GM23338 (cell line): ENCODE measurements at regions not wholly inside any gene's neighbourhood (a gene's known extent, or its start where the extent isn't known, plus 50 kb on each side); places are given as distances from the start of the nearest gene placed in this dataset.
A peak's percentile ranks its signal among the peaks of the same experiment; 100 is the strongest.

Experiments
- CREB1 ChIP-seq: fragments of 250-450 bp; sonication (Bioruptor Pico); IDR thresholded peaks from 2 replicates; pipeline ENCODE4 v1.5.0; 2020; ENCODE audit warnings: low read depth, mild to moderate bottlenecking, moderate library complexity
- CTCF ChIP-seq, 2 experiments: fragments of 200-600 bp in 1 of 2; sonication (generic) in 1 of 2; conservative IDR thresholded peaks; 2 replicates each; pipeline versions ENCODE4 v1.5.1 to v1.6.1; 2016 to 2017; ENCODE audit warnings: antibody characterized with exemption in 2 of 2, low read depth in 2 of 2, mild to moderate bottlenecking in 2 of 2, moderate library complexity in 1 of 2
- ETS1 ChIP-seq: IDR thresholded peaks from 2 replicates; pipeline ENCODE4 v1.6.1; 2016; ENCODE audit warnings: antibody characterized with exemption
- EZH2 ChIP-seq: fragments of 200-600 bp; sonication (generic); IDR thresholded peaks from one replicate; pipeline ENCODE4 v1.8.0; 2017; ENCODE audit warnings: antibody characterized with exemption, mild to moderate bottlenecking, low read depth; ENCODE audit not compliant: unreplicated experiment
- EZH2phosphoT487 ChIP-seq: fragments of 200-600 bp; sonication (generic); IDR thresholded peaks from one replicate; pipeline ENCODE4 v1.8.1; 2018; ENCODE audit warnings: antibody characterized with exemption; ENCODE audit not compliant: unreplicated experiment
- JUNB ChIP-seq: IDR thresholded peaks from one replicate; pipeline ENCODE4 v1.6.1; 2016; ENCODE audit warnings: antibody characterized with exemption; ENCODE audit not compliant: unreplicated experiment
- NANOG ChIP-seq: IDR thresholded peaks from 2 replicates; pipeline ENCODE4 v1.6.1; 2016; ENCODE audit warnings: antibody characterized with exemption, borderline replicate concordance
- POLR2AphosphoS5 ChIP-seq: IDR thresholded peaks from 2 replicates; pipeline ENCODE4 v1.6.1; 2016; ENCODE audit warnings: antibody characterized with exemption, low read depth
- REST ChIP-seq: IDR thresholded peaks from one replicate; pipeline ENCODE4 v1.6.1; 2018; ENCODE audit warnings: antibody characterized with exemption; ENCODE audit not compliant: unreplicated experiment
- ZNF114 ChIP-seq: fragments of 250-450 bp; sonication (Bioruptor Pico); IDR thresholded peaks from 2 replicates; pipeline ENCODE4 v1.5.0; 2020; ENCODE audit warnings: mild to moderate bottlenecking, moderate library complexity
- ZNF331 ChIP-seq: fragments of 250-450 bp; sonication (Bioruptor Pico); IDR thresholded peaks from 2 replicates; pipeline ENCODE4 v1.5.0; 2020; ENCODE audit warnings: low read depth, mild to moderate bottlenecking, moderate library complexity

GRCh38 chr10:55629793-55630490 is 731.1 kb downstream of the ZWINT start:
- TF ChIP-seq POLR2AphosphoS5 (no peak), CTCF (conservative IDR thresholded peaks at IDR 0.05; ENCODE audit: low read depth in 2 of 2) (peak; percentile 60 to 88), EZH2 (peak; percentile 44), EZH2phosphoT487 (no peak), REST (no peak), JUNB (no peak), CREB1 (CRISPR knock-in tag) (no peak), ETS1 (no peak), ZNF331 (CRISPR knock-in tag) (no peak), NANOG (no peak), ZNF114 (no peak)
